HepG2 (cell line): ENCODE measurements at regions not wholly inside any gene's neighbourhood (a gene's known extent, or its start where the extent isn't known, plus 50 kb on each side); places are given as distances from the start of the nearest gene placed in this dataset.

Experiments used
- ATAC-seq: fragments of 200-7000 bp; cut with Tn5 transposase; 3 replicates; pipeline ENCODE4 v1.9.1; 2020; ENCODE audit warnings: mild to moderate bottlenecking, moderate library complexity
- BruUV-seq: library from RNA; stranded (reverse); fragments of 400-500 nt; replicated peaks from 2 replicates; lab custom pipeline; 2021; lab: Mats Ljungman, UMichigan
- CTCF ChIA-PET: fragments of 300-600 bp; formaldehyde crosslinking; extraction: SDS; loops from one replicate; lab custom pipeline; 2021; ENCODE audit warnings: low total read pairs, inconsistent platforms, low intra/inter-chr PET ratio; lab: Yijun Ruan, JAX
- POLR2A ChIA-PET: fragments of 350-600 bp; sonication (Branson Sonifier 250); formaldehyde crosslinking; loops from one replicate; lab custom pipeline; 2020; ENCODE audit warnings: antibody characterized with exemption, inconsistent platforms; lab: Yijun Ruan, JAX
- DNase-seq: peaks from one replicate; pipeline ENCODE4 v3.0.0-alpha.2; 2015; ENCODE audit warnings: low spot score
- FAIRE-seq: peaks from 3 replicates; lab custom pipeline; 2011; peaks lifted over from hg19 to GRCh38; lab: Jason Lieb, UNC
- H2AFZ ChIP-seq: one replicate; pipeline ENCODE4 v1.6.1; 2011; ENCODE audit warnings: low read length, inconsistent platforms
- H3K27ac ChIP-seq: fragments of 300-600 bp; 3 replicates; pipeline ENCODE4 v1.8.0; 2011; ENCODE audit warnings: mixed run types, mild to moderate bottlenecking, mixed read lengths, low read length, inconsistent platforms; ENCODE audit not compliant: insufficient read depth; ENCODE audit errors: extremely low read length
- H3K27me3 ChIP-seq, 2 experiments: fragments of 200-600 bp in 1 of 2; 2 replicates in 1 of 2; 3 replicates in 1 of 2; pipeline versions ENCODE4 v1.6.0 to v1.8.0; 2011; ENCODE audit warnings: low read length in 2 of 2, mild to moderate bottlenecking in 2 of 2, moderate library complexity in 2 of 2, inconsistent platforms in 1 of 2; ENCODE audit not compliant: insufficient read depth in 2 of 2, control insufficient read depth in 1 of 2
- H3K36me3 ChIP-seq, 2 experiments: fragments of 200-600 bp in 1 of 2; replicated peaks in 1 of 2; 2 replicates in 1 of 2; 3 replicates in 1 of 2; pipeline versions ENCODE4 v1.5.1 to v1.8.0; 2011; ENCODE audit warnings: low read length in 2 of 2, inconsistent platforms in 1 of 2; ENCODE audit not compliant: insufficient read depth in 2 of 2, control insufficient read depth in 1 of 2
- H3K4me1 ChIP-seq: 2 replicates; pipeline ENCODE4 v1.5.1; 2012; ENCODE audit warnings: low read length, inconsistent platforms; ENCODE audit not compliant: insufficient read depth
- H3K4me2 ChIP-seq: 2 replicates; pipeline ENCODE4 v1.6.0; 2011; ENCODE audit warnings: low read depth, low read length, inconsistent platforms
- H3K4me3 ChIP-seq, 3 experiments: fragments of 200-600 bp in 1 of 3; sonication (generic), shearing (Covaris generic) in 1 of 3; replicated peaks in 1 of 3; 2 replicates each; pipeline ENCODE4 v1.5.1; 2011 to 2016; ENCODE audit warnings: low read length in 3 of 3, inconsistent platforms in 2 of 3, low read depth in 2 of 3, mild to moderate bottlenecking in 2 of 3, control low read depth in 1 of 3, mixed read lengths in 1 of 3; ENCODE audit not compliant: insufficient read depth in 1 of 3
- H3K79me2 ChIP-seq: one replicate; pipeline ENCODE4 v1.6.1; 2011; ENCODE audit warnings: low read length, inconsistent platforms; ENCODE audit not compliant: insufficient read depth
- H3K9ac ChIP-seq: 2 replicates; pipeline ENCODE4 v1.6.0; 2011; ENCODE audit warnings: mild to moderate bottlenecking, low read depth, low read length, inconsistent platforms; ENCODE audit not compliant: insufficient read depth
- H3K9me3 ChIP-seq: 2 replicates; pipeline ENCODE4 v1.5.1; 2012; ENCODE audit warnings: mild to moderate bottlenecking, low read length
- H4K20me1 ChIP-seq: 2 replicates; pipeline ENCODE4 v1.6.0; 2011; ENCODE audit warnings: inconsistent platforms, mild to moderate bottlenecking, low read length, moderate library complexity; ENCODE audit not compliant: insufficient read depth
- EZH2 ChIP-seq: conservative IDR thresholded peaks from 2 replicates; pipeline ENCODE4 v1.6.1; 2012; ENCODE audit warnings: mild to moderate bottlenecking, low read depth, low read length, moderate library complexity
- HOXA7 ChIP-seq: sonication (generic); formaldehyde crosslinking; IDR thresholded peaks from 2 replicates; pipeline ENCODE4 v1.8.1; 2022; ENCODE audit warnings: mild to moderate bottlenecking, missing genetic modification reagents, moderate library complexity
- MED8 ChIP-seq: sonication (generic); formaldehyde crosslinking; IDR thresholded peaks from 2 replicates; pipeline ENCODE4 v1.8.1; 2023; ENCODE audit warnings: mild to moderate bottlenecking, missing genetic modification reagents; ENCODE audit not compliant: insufficient replicate concordance
- MLLT10 ChIP-seq: sonication (generic); formaldehyde crosslinking; IDR thresholded peaks from 2 replicates; pipeline ENCODE4 v1.4.0; 2020; ENCODE audit warnings: missing genetic modification reagents
- ZKSCAN5 ChIP-seq: sonication (generic); formaldehyde crosslinking; IDR thresholded peaks from 2 replicates; pipeline ENCODE4 v1.5.1; 2020; ENCODE audit warnings: mild to moderate bottlenecking, missing genetic modification reagents
- ZNF138 ChIP-seq: sonication (generic); formaldehyde crosslinking; IDR thresholded peaks from 2 replicates; pipeline ENCODE4 v1.5.0; 2020; ENCODE audit warnings: mild to moderate bottlenecking, low read depth, missing genetic modification reagents
- ZNF207 ChIP-seq: fragments of 450-650 bp; IDR thresholded peaks from 2 replicates; pipeline ENCODE4 v1.6.1; 2016; ENCODE audit warnings: antibody characterized with exemption, borderline replicate concordance
- ZNF34 ChIP-seq: sonication (generic); formaldehyde crosslinking; IDR thresholded peaks from 2 replicates; pipeline ENCODE4 v1.4.0; 2020; ENCODE audit warnings: mild to moderate bottlenecking, missing genetic modification reagents, borderline replicate concordance
- ZNF841 ChIP-seq: sonication (generic); formaldehyde crosslinking; IDR thresholded peaks from 2 replicates; pipeline ENCODE4 v1.8.1; 2023; ENCODE audit warnings: missing genetic modification reagents, borderline replicate concordance
- WGBS: methylation state at CpG from one replicate; pipeline ENCODE4 v1.1.6; 2017; ENCODE audit warnings: low lambda C conversion rate; 5-methylcytosine and 5-hydroxymethylcytosine counted together
- in situ Hi-C: cut with HindIII; loops from 2 replicates; pipeline ENCODE4 v1.10.0; 2017; ENCODE audit warnings: low pct_unique_long_range_greater_than_20kb; ENCODE audit not compliant: extremely low pct_ligation_motif_present
- intact Hi-C: fragments of 100-400 bp; cut with micrococcal nuclease; formaldehyde crosslinking; loops from one replicate; pipeline ENCODE4 v1.10.0; 2022; ENCODE audit not compliant: unreplicated experiment
- TF ChIP-seq, protein P1 (sequence below): sonication (generic); formaldehyde crosslinking; IDR thresholded peaks from 2 replicates; pipeline ENCODE4 v1.4.0; 2020; ENCODE audit warnings: missing genetic modification reagents
- TF ChIP-seq, protein P2 (sequence below): sonication (generic); formaldehyde crosslinking; IDR thresholded peaks from 2 replicates; pipeline ENCODE4 v1.8.0; 2022; ENCODE audit warnings: missing genetic modification reagents, mild to moderate bottlenecking, moderate library complexity, borderline replicate concordance
- TF ChIP-seq, protein P3 (sequence below): sonication (generic); formaldehyde crosslinking; IDR thresholded peaks from 2 replicates; pipeline ENCODE4 v1.4.0; 2020; ENCODE audit warnings: missing genetic modification reagents, borderline replicate concordance

DNA sequence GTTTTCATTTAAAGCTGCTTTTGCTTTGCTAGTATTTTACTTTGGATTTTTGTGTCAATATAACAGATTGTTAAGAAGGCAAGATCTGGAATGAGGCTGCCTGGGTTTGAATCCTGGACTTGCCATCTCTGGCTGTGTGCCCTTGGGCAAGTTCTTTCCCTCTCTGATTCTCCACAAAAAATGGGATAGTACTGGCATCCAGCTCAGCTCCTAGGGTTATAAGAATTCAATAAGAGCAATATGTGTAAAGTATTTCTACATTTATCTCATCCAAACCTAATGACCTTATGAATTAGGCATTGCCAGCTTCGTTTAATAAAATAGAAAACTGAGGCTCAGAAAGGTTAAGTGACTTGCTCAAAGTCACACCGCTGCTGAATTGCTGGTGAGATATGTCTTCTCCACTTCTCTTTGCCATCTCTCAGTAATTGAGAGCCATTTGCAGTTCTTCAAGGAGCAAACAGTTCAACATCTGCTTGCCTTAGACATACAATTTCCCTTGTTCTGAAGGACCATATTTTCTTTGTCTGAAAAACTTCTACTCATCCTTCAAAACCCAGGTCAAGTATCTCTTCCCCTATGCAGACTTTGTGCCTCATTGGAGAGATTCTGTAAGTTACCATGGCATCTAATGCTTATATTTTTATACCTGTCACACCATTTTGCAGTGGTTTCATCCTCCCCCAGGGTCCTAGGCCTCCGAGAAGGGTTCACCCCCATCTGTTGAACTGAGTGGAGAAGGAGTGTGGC is 80.8 kb upstream of the TLE3 start:
- POLR2A ChIA-PET = no interaction called here
- CTCF ChIA-PET = no interaction called here

More for the DNA sequence above, 80.8 kb upstream of the TLE3 start:
- no peak for DNase-seq
- no peaks in the 10 kb centered on the region for H3K79me2 ChIP-seq
- WGBS = 49% methylated on average over 3 of the region's 3 CpGs
- ATAC-seq = no peak
- TF ChIP-seq ZNF841 (CRISPR knock-in tag) (no peak), ZNF34 (CRISPR knock-in tag) (no peak), MED8 (CRISPR knock-in tag) (no peak), ZNF207 (no peak), ZNF138 (CRISPR knock-in tag) (no peak), ZKSCAN5 (CRISPR knock-in tag) (no peak), HOXA7 (CRISPR knock-in tag) (no peak), MLLT10 (CRISPR knock-in tag) (no peak), EZH2 (no peak)
- TF ChIP-seq, protein P1, sequence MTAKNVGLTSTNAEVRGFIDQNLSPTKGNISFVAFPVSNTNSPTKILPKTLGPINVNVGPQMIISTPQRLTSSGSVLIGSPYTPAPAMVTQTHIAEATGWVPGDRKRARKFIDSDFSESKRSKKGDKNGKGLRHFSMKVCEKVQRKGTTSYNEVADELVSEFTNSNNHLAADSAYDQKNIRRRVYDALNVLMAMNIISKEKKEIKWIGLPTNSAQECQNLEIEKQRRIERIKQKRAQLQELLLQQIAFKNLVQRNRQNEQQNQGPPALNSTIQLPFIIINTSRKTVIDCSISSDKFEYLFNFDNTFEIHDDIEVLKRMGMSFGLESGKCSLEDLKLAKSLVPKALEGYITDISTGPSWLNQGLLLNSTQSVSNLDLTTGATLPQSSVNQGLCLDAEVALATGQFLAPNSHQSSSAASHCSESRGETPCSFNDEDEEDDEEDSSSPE (CRISPR knock-in tag) = no peak
- TF ChIP-seq, protein P2, sequence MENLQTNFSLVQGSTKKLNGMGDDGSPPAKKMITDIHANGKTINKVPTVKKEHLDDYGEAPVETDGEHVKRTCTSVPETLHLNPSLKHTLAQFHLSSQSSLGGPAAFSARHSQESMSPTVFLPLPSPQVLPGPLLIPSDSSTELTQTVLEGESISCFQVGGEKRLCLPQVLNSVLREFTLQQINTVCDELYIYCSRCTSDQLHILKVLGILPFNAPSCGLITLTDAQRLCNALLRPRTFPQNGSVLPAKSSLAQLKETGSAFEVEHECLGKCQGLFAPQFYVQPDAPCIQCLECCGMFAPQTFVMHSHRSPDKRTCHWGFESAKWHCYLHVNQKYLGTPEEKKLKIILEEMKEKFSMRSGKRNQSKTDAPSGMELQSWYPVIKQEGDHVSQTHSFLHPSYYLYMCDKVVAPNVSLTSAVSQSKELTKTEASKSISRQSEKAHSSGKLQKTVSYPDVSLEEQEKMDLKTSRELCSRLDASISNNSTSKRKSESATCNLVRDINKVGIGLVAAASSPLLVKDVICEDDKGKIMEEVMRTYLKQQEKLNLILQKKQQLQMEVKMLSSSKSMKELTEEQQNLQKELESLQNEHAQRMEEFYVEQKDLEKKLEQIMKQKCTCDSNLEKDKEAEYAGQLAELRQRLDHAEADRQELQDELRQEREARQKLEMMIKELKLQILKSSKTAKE = no peak
- TF ChIP-seq, protein P3, sequence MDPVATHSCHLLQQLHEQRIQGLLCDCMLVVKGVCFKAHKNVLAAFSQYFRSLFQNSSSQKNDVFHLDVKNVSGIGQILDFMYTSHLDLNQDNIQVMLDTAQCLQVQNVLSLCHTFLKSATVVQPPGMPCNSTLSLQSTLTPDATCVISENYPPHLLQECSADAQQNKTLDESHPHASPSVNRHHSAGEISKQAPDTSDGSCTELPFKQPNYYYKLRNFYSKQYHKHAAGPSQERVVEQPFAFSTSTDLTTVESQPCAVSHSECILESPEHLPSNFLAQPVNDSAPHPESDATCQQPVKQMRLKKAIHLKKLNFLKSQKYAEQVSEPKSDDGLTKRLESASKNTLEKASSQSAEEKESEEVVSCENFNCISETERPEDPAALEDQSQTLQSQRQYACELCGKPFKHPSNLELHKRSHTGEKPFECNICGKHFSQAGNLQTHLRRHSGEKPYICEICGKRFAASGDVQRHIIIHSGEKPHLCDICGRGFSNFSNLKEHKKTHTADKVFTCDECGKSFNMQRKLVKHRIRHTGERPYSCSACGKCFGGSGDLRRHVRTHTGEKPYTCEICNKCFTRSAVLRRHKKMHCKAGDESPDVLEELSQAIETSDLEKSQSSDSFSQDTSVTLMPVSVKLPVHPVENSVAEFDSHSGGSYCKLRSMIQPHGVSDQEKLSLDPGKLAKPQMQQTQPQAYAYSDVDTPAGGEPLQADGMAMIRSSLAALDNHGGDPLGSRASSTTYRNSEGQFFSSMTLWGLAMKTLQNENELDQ (CRISPR knock-in tag) = no peak
- TF ChIP-seq, all 625 proteins: peak for 0
- no peak overlapping the region for H2AFZ ChIP-seq
- no peaks in the 10 kb centered on the region for H3K36me3 ChIP-seq
- H4K20me1 ChIP-seq = no peaks in the 10 kb centered on the region
- peaks cover 0 to 43% of the 10 kb centered on the region in 2 experiments; a peak in 2 of 5 replicates for H3K27me3 ChIP-seq
- in situ Hi-C loops = no loop called here
- no peak for FAIRE-seq
- intact Hi-C loops = no loop called here
- no peak overlapping the region for H3K27ac ChIP-seq
- no peaks in the 10 kb centered on the region for H3K9me3 ChIP-seq
- no peak overlapping the region for H3K9ac ChIP-seq
- no peak overlapping the region for H3K4me2 ChIP-seq
- H3K4me1 ChIP-seq = peaks cover 11% of the 10 kb centered on the region
- no peak overlapping the region for H3K4me3 ChIP-seq
- BruUV-seq = no TSS peak
